ENCODE measurements at regions not wholly inside any gene's neighbourhood (a gene's known extent, or its start where the extent isn't known, plus 50 kb on each side); places are given as distances from the start of the nearest gene placed in this dataset.

DNA sequence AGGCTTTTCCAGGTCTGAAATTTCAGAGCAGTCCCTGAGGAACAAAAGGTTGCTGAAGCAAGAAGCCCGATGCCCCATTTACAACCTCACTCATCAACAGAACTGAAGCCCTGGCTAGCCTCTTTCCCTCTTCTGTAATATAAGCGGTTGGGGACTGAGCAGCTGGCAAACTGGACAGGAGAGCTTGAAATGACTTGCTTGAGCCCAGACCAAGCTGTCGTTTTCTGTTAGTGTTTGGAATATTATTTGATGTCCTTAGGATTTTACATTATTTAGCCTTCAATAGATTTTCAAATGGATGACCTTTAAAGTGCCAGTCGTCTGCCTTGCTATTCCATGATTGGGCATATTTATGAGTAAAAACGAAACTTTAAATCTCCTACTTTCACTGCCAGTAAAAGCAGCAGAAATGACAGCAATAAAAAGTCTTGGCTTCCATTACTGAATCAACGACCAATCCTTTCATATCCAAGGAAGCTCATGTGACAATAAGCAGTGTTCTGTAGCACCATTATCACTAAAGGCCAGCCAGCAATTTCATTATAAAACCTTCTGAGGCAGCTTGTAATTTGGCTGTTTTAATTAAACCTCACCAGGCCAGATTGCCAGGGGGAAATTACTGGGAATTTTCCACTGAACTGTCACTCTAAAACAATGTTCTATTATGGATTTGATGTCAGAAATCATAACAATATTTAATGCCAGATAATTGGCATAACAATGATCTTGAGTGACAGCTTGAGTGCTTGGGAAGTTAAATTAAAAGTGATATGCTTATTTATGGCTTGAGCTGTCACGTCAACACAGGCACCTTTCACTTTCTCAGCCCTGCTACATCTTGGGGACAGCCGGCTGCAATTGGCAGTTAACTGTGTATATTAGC is 85.9 kb downstream of the LSMEM1 start:
- no peak for TF ChIP-seq NFIC (IDR thresholded peaks at IDR 0.05)
- no peak for TF ChIP-seq TEAD4 (IDR thresholded peaks at IDR 0.05)
- no peak for TF ChIP-seq EGR1 (IDR thresholded peaks at IDR 0.05)
- TF ChIP-seq ZBTB7A (IDR thresholded peaks at IDR 0.05; ENCODE audit: low read depth), result no peak
- TF ChIP-seq, protein P1, sequence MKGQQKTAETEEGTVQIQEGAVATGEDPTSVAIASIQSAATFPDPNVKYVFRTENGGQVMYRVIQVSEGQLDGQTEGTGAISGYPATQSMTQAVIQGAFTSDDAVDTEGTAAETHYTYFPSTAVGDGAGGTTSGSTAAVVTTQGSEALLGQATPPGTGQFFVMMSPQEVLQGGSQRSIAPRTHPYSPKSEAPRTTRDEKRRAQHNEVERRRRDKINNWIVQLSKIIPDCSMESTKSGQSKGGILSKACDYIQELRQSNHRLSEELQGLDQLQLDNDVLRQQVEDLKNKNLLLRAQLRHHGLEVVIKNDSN (IDR thresholded peaks at IDR 0.05), result no peak
- TF ChIP-seq YY1 (IDR thresholded peaks at IDR 0.05; ENCODE audit: low read depth), result no peak

DNA sequence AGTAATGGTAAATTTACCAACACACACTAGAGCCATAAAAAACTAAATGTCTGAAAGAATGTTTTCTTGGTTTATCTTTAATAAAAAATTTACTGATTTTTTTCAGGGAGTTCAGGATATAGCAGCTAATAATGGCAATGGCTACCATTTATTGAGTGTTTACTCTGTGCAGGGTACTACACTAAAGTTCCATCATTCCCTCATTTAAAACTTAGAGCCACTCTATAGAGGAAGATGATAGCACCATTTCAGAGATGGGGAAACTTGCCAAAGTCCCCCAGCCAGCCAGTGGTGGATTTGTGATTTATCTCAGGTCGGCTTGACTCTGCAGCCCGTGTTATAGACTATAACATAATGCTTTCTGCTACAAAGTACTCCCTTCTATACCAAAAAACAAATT is 86.6 kb downstream of the LSMEM1 start:
- TF ChIP-seq EP300 (IDR thresholded peaks at IDR 0.05; ENCODE audit: borderline replicate concordance), result no peak
- TF ChIP-seq NFIC (IDR thresholded peaks at IDR 0.05), result no peak
- no peak for TF ChIP-seq FOXM1 (IDR thresholded peaks at IDR 0.05; ENCODE audit: borderline replicate concordance, low read depth)
- no peak for TF ChIP-seq TCF12 (IDR thresholded peaks at IDR 0.05; ENCODE audit: low read depth)
- TF ChIP-seq EGR1 (IDR thresholded peaks at IDR 0.05), result no peak
- TF ChIP-seq, protein P1 (IDR thresholded peaks at IDR 0.05), result no peak
- no peak for TF ChIP-seq CREB1 (IDR thresholded peaks at IDR 0.05; ENCODE audit: low read depth)
- TF ChIP-seq YY1 (IDR thresholded peaks at IDR 0.05; ENCODE audit: low read depth), result no peak
- TF ChIP-seq RAD21 (IDR thresholded peaks at IDR 0.05; ENCODE audit: low read depth), result no peak
- TF ChIP-seq, protein P2, sequence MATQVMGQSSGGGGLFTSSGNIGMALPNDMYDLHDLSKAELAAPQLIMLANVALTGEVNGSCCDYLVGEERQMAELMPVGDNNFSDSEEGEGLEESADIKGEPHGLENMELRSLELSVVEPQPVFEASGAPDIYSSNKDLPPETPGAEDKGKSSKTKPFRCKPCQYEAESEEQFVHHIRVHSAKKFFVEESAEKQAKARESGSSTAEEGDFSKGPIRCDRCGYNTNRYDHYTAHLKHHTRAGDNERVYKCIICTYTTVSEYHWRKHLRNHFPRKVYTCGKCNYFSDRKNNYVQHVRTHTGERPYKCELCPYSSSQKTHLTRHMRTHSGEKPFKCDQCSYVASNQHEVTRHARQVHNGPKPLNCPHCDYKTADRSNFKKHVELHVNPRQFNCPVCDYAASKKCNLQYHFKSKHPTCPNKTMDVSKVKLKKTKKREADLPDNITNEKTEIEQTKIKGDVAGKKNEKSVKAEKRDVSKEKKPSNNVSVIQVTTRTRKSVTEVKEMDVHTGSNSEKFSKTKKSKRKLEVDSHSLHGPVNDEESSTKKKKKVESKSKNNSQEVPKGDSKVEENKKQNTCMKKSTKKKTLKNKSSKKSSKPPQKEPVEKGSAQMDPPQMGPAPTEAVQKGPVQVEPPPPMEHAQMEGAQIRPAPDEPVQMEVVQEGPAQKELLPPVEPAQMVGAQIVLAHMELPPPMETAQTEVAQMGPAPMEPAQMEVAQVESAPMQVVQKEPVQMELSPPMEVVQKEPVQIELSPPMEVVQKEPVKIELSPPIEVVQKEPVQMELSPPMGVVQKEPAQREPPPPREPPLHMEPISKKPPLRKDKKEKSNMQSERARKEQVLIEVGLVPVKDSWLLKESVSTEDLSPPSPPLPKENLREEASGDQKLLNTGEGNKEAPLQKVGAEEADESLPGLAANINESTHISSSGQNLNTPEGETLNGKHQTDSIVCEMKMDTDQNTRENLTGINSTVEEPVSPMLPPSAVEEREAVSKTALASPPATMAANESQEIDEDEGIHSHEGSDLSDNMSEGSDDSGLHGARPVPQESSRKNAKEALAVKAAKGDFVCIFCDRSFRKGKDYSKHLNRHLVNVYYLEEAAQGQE (IDR thresholded peaks at IDR 0.05; ENCODE audit: low read depth), result no peak
- TF ChIP-seq, protein P3, sequence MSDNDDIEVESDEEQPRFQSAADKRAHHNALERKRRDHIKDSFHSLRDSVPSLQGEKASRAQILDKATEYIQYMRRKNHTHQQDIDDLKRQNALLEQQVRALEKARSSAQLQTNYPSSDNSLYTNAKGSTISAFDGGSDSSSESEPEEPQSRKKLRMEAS (IDR thresholded peaks at IDR 0.05), result no peak
- no peak for TF ChIP-seq TAF1 (IDR thresholded peaks at IDR 0.05; ENCODE audit: low read depth)
- no peak for TF ChIP-seq TEAD4 (IDR thresholded peaks at IDR 0.05)
- TF ChIP-seq CEBPB (IDR thresholded peaks at IDR 0.05), result no peak
- TF ChIP-seq ZBTB7A (IDR thresholded peaks at IDR 0.05; ENCODE audit: low read depth), result no peak

DNA sequence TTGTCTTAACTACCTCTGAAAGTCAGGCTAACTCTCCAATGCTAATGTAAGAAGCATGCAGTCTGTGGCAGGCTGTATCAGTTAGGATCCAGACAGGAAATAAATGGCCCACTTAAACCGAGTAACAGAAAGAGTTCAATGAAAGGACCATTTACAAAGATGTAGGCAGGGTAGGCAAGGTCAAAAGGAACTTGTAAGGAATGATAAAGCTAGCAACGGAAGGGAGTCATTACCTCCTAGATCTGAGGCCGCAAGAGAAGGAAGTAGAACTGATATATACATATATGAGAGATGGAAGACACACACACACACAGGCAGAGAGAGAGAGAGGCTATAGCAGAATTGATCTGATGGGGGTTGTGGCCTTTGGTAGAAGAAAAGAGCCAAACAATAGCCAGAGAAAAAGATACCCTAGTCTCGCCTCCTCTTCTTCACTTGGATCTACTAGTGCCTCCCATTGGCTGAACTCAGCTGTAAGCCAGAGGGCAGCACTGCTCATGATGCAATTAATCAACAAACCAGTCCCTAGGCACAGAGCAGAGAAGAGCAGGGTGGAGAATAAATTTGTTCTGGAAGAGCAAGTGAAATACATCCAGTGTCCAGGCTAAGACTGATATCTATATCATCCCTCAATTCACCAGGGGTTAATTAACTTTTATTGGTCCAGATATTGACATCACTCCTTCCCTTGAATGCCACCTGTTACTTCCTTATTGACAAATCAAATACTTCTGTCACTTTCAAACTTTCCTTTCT is 91.2 kb downstream of the LSMEM1 start:
- TF ChIP-seq RAD21 (IDR thresholded peaks at IDR 0.05; ENCODE audit: low read depth) (0 out of 2 replicates have a peak, but pooled peaks have one; percentile 19), TCF12 (IDR thresholded peaks at IDR 0.05; ENCODE audit: low read depth) (no peak), ZBTB7A (IDR thresholded peaks at IDR 0.05; ENCODE audit: low read depth) (no peak), FOXM1 (IDR thresholded peaks at IDR 0.05; ENCODE audit: borderline replicate concordance, low read depth) (no peak)

DNA sequence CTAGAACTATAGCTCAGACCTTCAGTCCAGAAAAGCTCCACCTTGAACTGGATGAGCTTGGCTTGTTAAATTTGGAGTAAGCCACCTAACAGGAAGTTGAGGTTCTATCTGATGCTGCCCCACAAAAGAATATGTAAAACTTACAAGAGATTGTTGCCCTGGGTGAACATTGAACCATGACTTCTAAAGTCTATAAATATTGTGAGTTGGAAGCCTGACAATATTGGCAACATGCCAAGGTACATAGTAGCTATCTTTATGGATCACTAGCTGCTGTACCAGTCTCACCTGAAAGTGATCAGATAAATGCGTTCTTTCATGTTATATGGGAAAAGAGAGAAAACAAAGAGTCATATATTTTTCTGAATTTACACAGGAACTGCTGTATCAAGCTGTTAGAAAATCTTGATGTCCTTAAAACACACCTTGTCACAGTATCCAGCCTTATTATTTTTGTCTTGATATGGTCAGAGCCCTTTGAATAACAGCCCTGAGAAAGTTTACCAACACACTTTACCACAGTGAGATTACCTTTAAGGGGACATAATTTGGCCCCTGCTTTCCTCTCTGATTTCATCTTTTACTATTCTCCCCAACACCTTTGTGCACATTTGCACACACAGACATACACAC is 92.0 kb downstream of the LSMEM1 start:
- TF ChIP-seq NFIC (IDR thresholded peaks at IDR 0.05) (peak; percentile 77), TAF1 (IDR thresholded peaks at IDR 0.05; ENCODE audit: low read depth) (no peak), CREB1 (IDR thresholded peaks at IDR 0.05; ENCODE audit: low read depth) (no peak)
- TF ChIP-seq, protein P3 (IDR thresholded peaks at IDR 0.05), result no peak
- TF ChIP-seq, protein P1 (IDR thresholded peaks at IDR 0.05), result no peak

DNA sequence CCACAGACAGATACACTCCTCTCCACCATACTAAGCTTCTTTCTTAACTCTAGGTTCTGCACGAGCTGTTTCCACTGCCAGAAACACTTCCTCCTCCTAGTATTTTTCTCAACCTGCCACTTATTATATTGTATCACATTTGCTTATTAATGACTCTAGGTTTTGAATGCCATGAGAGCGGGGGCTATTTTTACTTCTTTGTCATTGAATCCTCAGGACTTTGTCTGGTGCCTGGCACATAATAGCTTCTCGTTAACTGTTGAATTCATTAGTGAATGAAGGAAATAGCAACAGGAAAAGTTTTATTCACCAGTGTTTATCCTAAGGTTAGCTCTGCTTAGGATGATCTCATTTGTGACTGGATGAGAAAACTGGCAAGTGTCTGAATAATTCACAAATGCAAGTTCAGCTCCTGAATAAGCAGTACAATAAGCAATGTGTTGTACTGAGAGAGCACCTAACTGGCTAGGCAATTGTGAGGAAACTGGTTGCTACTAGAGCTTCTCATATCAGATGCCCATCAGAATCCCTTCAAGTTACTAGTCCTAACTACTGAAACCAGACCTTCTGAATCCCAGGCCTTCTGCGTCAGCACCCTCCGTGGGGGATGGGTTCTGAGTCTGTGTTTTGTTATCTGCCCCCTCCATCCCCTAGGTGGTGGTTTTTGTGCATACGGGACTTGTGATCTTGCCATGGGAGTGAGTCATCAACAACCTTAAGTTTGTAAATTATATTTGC is 92.7 kb downstream of the LSMEM1 start:
- no peak for TF ChIP-seq NFIC (IDR thresholded peaks at IDR 0.05)
- no peak for TF ChIP-seq TAF1 (IDR thresholded peaks at IDR 0.05; ENCODE audit: low read depth)
- TF ChIP-seq YY1 (IDR thresholded peaks at IDR 0.05; ENCODE audit: low read depth), result no peak
- no peak for TF ChIP-seq CREB1 (IDR thresholded peaks at IDR 0.05; ENCODE audit: low read depth)
- TF ChIP-seq TEAD4 (IDR thresholded peaks at IDR 0.05), result no peak
- no peak for TF ChIP-seq EP300 (IDR thresholded peaks at IDR 0.05; ENCODE audit: borderline replicate concordance)
- no peak for TF ChIP-seq EGR1 (IDR thresholded peaks at IDR 0.05)
- TF ChIP-seq, protein P3 (IDR thresholded peaks at IDR 0.05), result no peak
- no peak for TF ChIP-seq TCF12 (IDR thresholded peaks at IDR 0.05; ENCODE audit: low read depth)

DNA sequence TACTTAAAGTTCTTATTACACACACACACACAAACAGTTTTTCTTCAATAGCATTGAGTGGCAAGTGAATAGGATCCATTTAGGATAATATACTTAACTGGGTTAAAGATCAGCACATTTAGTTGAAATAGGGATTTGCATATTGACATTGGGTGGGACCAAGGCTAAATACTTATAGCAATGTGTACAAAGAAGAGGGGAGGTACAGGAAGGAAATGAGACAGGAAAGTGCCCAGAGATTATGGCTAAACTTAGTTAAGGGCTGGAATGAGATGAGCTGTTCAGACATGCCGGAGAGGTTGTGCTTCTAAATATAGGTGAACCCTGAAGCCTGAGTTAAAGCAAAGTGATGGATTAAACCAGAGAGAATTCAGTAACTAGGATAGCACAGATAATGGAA is 95.1 kb downstream of the LSMEM1 start:
- TF ChIP-seq ZBTB7A (IDR thresholded peaks at IDR 0.05; ENCODE audit: low read depth), result no peak
- no peak for TF ChIP-seq CEBPB (IDR thresholded peaks at IDR 0.05)
- TF ChIP-seq EP300 (IDR thresholded peaks at IDR 0.05; ENCODE audit: borderline replicate concordance), result no peak
- TF ChIP-seq TAF1 (IDR thresholded peaks at IDR 0.05; ENCODE audit: low read depth), result no peak
- TF ChIP-seq, protein P1 (IDR thresholded peaks at IDR 0.05), result no peak
- TF ChIP-seq, protein P2 (IDR thresholded peaks at IDR 0.05; ENCODE audit: low read depth), result no peak
- TF ChIP-seq TEAD4 (IDR thresholded peaks at IDR 0.05), result no peak
- no peak for TF ChIP-seq RAD21 (IDR thresholded peaks at IDR 0.05; ENCODE audit: low read depth)
- TF ChIP-seq EGR1 (IDR thresholded peaks at IDR 0.05), result no peak
- no peak for TF ChIP-seq NFIC (IDR thresholded peaks at IDR 0.05)
- TF ChIP-seq CREB1 (IDR thresholded peaks at IDR 0.05; ENCODE audit: low read depth), result no peak
- TF ChIP-seq, protein P3 (IDR thresholded peaks at IDR 0.05), result no peak
- no peak for TF ChIP-seq TCF12 (IDR thresholded peaks at IDR 0.05; ENCODE audit: low read depth)
- TF ChIP-seq YY1 (IDR thresholded peaks at IDR 0.05; ENCODE audit: low read depth), result no peak
- no peak for TF ChIP-seq FOXM1 (IDR thresholded peaks at IDR 0.05; ENCODE audit: borderline replicate concordance, low read depth)

All from Ishikawa (cell line).